ENCODE measurements at regions not wholly inside any gene's neighbourhood (a gene's known extent, or its start where the extent isn't known, plus 50 kb on each side); places are given as distances from the start of the nearest gene placed in this dataset.

DNA sequence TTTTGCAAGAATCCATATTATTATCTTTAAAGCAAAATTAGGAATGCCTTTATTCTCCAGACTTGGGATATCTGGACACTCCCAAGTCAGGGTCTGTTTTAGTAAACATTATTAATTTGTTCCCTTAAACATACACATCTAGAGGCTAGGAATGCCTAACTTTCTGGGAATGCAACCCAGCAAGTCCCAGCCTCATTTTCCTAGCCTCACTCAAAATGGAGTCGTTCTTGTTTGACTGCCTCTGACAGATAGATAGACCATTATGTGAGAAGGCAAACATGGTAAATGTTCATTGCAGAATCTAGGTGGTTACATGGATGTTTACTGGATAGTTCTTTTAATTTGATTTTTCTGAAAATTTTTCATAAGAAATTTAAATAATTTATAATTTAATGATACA, 54.7 kb upstream of the FOXN2 start (continued):
- TF ChIP-seq ZNF114 (CRISPR knock-in tag; IDR thresholded peaks at IDR 0.05) (no peak), EZH2phosphoT487 (IDR thresholded peaks at IDR 0.05; ENCODE audit: unreplicated experiment) (no peak), STAT1 (IDR thresholded peaks at IDR 0.05; ENCODE audit: unreplicated experiment) (no peak), EZH2 (IDR thresholded peaks at IDR 0.05; ENCODE audit: low read depth, unreplicated experiment) (no peak), POLR2AphosphoS5 (IDR thresholded peaks at IDR 0.05; ENCODE audit: low read depth) (no peak), JUNB (IDR thresholded peaks at IDR 0.05; ENCODE audit: unreplicated experiment) (no peak), CREB1 (CRISPR knock-in tag; IDR thresholded peaks at IDR 0.05; ENCODE audit: low read depth) (no peak)
- TF ChIP-seq, protein P1, sequence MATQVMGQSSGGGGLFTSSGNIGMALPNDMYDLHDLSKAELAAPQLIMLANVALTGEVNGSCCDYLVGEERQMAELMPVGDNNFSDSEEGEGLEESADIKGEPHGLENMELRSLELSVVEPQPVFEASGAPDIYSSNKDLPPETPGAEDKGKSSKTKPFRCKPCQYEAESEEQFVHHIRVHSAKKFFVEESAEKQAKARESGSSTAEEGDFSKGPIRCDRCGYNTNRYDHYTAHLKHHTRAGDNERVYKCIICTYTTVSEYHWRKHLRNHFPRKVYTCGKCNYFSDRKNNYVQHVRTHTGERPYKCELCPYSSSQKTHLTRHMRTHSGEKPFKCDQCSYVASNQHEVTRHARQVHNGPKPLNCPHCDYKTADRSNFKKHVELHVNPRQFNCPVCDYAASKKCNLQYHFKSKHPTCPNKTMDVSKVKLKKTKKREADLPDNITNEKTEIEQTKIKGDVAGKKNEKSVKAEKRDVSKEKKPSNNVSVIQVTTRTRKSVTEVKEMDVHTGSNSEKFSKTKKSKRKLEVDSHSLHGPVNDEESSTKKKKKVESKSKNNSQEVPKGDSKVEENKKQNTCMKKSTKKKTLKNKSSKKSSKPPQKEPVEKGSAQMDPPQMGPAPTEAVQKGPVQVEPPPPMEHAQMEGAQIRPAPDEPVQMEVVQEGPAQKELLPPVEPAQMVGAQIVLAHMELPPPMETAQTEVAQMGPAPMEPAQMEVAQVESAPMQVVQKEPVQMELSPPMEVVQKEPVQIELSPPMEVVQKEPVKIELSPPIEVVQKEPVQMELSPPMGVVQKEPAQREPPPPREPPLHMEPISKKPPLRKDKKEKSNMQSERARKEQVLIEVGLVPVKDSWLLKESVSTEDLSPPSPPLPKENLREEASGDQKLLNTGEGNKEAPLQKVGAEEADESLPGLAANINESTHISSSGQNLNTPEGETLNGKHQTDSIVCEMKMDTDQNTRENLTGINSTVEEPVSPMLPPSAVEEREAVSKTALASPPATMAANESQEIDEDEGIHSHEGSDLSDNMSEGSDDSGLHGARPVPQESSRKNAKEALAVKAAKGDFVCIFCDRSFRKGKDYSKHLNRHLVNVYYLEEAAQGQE (IDR thresholded peaks at IDR 0.05; ENCODE audit: unreplicated experiment): no peak
- TF ChIP-seq, protein P2, sequence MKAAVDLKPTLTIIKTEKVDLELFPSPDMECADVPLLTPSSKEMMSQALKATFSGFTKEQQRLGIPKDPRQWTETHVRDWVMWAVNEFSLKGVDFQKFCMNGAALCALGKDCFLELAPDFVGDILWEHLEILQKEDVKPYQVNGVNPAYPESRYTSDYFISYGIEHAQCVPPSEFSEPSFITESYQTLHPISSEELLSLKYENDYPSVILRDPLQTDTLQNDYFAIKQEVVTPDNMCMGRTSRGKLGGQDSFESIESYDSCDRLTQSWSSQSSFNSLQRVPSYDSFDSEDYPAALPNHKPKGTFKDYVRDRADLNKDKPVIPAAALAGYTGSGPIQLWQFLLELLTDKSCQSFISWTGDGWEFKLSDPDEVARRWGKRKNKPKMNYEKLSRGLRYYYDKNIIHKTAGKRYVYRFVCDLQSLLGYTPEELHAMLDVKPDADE (IDR thresholded peaks at IDR 0.05): no peak

DNA sequence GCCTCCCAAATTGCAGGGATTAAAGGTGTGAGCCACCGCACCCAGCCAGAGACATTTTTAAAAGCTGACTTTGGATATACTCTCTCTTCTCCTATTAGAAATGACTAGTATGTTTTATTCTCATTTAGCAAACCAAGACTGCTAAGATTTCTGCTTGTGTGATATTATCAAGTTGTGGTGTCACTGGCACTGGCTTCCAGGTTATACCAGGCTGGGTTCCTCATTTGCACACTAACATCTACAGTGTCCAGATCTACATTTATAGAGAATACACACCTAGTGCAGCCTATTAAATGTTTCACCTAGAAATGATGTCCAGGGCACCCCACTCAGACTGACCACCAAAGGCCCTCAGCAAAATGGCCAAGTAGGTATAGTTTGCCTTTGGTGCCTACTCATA, 49.9 kb upstream of the FOXN2 start:
- no peaks in the 10 kb centered on the region for H3K4me1 ChIP-seq (ENCODE audit: insufficient read depth)
- no peaks in the 10 kb centered on the region for H3K9me2 ChIP-seq (ENCODE audit: insufficient read depth)
- H3K27me3 ChIP-seq (ENCODE audit: insufficient read depth): no peaks in the 10 kb centered on the region
- no peaks in the 10 kb centered on the region for H3F3A ChIP-seq (replicated peaks; ENCODE audit: low read depth)
- H3K27ac ChIP-seq (ENCODE audit: low read depth): no peak overlapping the region
- Mint-ChIP-seq H3K27ac (no peak overlapping the region), H3K4me1 (peaks cover 6% of the 10 kb centered on the region), H3K27me3 (ENCODE audit: insufficient read depth, low read depth, poor library complexity) (no peaks in the 10 kb centered on the region), H3K9me3 (no peaks in the 10 kb centered on the region), H3K4me3 (no peak overlapping the region), H3K36me3 (ENCODE audit: low read depth) (no peaks in the 10 kb centered on the region)
- ATAC-seq: no peak
- DNase-seq (ENCODE audit: low spot score): no peak
- H3K4me3 ChIP-seq: no peak overlapping the region
- H3K79me2 ChIP-seq (replicated peaks; ENCODE audit: insufficient read depth): no peaks in the 10 kb centered on the region
- H3K36me3 ChIP-seq (ENCODE audit: insufficient read depth): no peaks in the 10 kb centered on the region
- no peak overlapping the region for H3K4me2 ChIP-seq
- no peaks in the 10 kb centered on the region for H4K20me1 ChIP-seq (replicated peaks; ENCODE audit: insufficient read depth)
- no peak overlapping the region for H2AFZ ChIP-seq
- TF ChIP-seq CREB1 (CRISPR knock-in tag; IDR thresholded peaks at IDR 0.05; ENCODE audit: low read depth) (no peak), ZNF331 (CRISPR knock-in tag; IDR thresholded peaks at IDR 0.05; ENCODE audit: low read depth) (no peak)
- TF ChIP-seq, protein P3, sequence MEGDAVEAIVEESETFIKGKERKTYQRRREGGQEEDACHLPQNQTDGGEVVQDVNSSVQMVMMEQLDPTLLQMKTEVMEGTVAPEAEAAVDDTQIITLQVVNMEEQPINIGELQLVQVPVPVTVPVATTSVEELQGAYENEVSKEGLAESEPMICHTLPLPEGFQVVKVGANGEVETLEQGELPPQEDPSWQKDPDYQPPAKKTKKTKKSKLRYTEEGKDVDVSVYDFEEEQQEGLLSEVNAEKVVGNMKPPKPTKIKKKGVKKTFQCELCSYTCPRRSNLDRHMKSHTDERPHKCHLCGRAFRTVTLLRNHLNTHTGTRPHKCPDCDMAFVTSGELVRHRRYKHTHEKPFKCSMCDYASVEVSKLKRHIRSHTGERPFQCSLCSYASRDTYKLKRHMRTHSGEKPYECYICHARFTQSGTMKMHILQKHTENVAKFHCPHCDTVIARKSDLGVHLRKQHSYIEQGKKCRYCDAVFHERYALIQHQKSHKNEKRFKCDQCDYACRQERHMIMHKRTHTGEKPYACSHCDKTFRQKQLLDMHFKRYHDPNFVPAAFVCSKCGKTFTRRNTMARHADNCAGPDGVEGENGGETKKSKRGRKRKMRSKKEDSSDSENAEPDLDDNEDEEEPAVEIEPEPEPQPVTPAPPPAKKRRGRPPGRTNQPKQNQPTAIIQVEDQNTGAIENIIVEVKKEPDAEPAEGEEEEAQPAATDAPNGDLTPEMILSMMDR (conservative IDR thresholded peaks at IDR 0.05; ENCODE audit: low read depth in 2 of 2): no peak
- TF ChIP-seq, protein P4, sequence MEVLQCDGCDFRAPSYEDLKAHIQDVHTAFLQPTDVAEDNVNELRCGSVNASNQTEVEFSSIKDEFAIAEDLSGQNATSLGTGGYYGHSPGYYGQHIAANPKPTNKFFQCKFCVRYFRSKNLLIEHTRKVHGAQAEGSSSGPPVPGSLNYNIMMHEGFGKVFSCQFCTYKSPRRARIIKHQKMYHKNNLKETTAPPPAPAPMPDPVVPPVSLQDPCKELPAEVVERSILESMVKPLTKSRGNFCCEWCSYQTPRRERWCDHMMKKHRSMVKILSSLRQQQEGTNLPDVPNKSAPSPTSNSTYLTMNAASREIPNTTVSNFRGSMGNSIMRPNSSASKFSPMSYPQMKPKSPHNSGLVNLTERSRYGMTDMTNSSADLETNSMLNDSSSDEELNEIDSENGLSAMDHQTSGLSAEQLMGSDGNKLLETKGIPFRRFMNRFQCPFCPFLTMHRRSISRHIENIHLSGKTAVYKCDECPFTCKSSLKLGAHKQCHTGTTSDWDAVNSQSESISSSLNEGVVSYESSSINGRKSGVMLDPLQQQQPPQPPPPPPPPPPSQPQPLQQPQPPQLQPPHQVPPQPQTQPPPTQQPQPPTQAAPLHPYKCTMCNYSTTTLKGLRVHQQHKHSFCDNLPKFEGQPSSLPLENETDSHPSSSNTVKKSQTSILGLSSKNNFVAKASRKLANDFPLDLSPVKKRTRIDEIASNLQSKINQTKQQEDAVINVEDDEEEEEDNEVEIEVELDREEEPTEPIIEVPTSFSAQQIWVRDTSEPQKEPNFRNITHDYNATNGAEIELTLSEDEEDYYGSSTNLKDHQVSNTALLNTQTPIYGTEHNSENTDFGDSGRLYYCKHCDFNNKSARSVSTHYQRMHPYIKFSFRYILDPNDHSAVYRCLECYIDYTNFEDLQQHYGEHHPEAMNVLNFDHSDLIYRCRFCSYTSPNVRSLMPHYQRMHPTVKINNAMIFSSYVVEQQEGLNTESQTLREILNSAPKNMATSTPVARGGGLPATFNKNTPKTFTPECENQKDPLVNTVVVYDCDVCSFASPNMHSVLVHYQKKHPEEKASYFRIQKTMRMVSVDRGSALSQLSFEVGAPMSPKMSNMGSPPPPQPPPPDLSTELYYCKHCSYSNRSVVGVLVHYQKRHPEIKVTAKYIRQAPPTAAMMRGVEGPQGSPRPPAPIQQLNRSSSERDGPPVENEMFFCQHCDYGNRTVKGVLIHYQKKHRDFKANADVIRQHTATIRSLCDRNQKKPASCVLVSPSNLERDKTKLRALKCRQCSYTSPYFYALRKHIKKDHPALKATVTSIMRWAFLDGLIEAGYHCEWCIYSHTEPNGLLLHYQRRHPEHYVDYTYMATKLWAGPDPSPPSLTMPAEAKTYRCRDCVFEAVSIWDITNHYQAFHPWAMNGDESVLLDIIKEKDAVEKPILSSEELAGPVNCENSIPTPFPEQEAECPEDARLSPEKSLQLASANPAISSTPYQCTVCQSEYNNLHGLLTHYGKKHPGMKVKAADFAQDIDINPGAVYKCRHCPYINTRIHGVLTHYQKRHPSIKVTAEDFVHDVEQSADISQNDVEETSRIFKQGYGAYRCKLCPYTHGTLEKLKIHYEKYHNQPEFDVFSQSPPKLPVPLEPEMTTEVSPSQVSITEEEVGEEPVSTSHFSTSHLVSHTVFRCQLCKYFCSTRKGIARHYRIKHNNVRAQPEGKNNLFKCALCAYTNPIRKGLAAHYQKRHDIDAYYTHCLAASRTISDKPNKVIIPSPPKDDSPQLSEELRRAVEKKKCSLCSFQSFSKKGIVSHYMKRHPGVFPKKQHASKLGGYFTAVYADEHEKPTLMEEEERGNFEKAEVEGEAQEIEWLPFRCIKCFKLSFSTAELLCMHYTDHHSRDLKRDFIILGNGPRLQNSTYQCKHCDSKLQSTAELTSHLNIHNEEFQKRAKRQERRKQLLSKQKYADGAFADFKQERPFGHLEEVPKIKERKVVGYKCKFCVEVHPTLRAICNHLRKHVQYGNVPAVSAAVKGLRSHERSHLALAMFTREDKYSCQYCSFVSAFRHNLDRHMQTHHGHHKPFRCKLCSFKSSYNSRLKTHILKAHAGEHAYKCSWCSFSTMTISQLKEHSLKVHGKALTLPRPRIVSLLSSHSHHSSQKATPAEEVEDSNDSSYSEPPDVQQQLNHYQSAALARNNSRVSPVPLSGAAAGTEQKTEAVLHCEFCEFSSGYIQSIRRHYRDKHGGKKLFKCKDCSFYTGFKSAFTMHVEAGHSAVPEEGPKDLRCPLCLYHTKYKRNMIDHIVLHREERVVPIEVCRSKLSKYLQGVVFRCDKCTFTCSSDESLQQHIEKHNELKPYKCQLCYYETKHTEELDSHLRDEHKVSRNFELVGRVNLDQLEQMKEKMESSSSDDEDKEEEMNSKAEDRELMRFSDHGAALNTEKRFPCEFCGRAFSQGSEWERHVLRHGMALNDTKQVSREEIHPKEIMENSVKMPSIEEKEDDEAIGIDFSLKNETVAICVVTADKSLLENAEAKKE (CRISPR knock-in tag; IDR thresholded peaks at IDR 0.05): no peak

Data from GM23338 (cell line).